ENCODE measurements at regions not wholly inside any gene's neighbourhood (a gene's known extent, or its start where the extent isn't known, plus 50 kb on each side); places are given as distances from the start of the nearest gene placed in this dataset.
"Not testable (repeated sequence)": the region's sequence is repeated elsewhere in the genome, so short reads cannot be mapped to it uniquely, and the experiment has no call there.

- H3K4me3 Mint-ChIP-seq (ENCODE audit: unreplicated experiment): no peak overlapping the region
- H3K27ac Mint-ChIP-seq (ENCODE audit: unreplicated experiment): no peak overlapping the region
- no peaks in the 10 kb centered on the region for H3K4me1 Mint-ChIP-seq (ENCODE audit: unreplicated experiment)
Measured at GRCh38 chr1:55773211-55773940, 558.2 kb upstream of the USP24 start.

GRCh38 chr1:55768327-55768952, 553.3 kb upstream of the USP24 start:
- Mint-ChIP-seq H3K27ac (ENCODE audit: unreplicated experiment) (no peak overlapping the region), H3K4me1 (ENCODE audit: unreplicated experiment) (no peaks in the 10 kb centered on the region), H3K9me3 (ENCODE audit: unreplicated experiment) (no peaks in the 10 kb centered on the region), H3K27me3 (ENCODE audit: unreplicated experiment) (peaks cover 7% of the 10 kb centered on the region), H3K4me3 (ENCODE audit: unreplicated experiment) (no peak overlapping the region), H3K36me3 (ENCODE audit: low read depth, unreplicated experiment) (no peaks in the 10 kb centered on the region)
- DNase-seq (ENCODE audit: low spot score): no peak
- no peak for TF ChIP-seq CTCF (IDR thresholded peaks at IDR 0.05; ENCODE audit: unreplicated experiment)

More at GRCh38 chr1:55773211-55773940, 558.2 kb upstream of the USP24 start:
- Mint-ChIP-seq H3K9me3 (ENCODE audit: unreplicated experiment) (peaks cover 4% of the 10 kb centered on the region), H3K36me3 (ENCODE audit: low read depth, unreplicated experiment) (no peaks in the 10 kb centered on the region), H3K27me3 (ENCODE audit: unreplicated experiment) (peaks cover 3% of the 10 kb centered on the region)
- no peak for TF ChIP-seq CTCF (IDR thresholded peaks at IDR 0.05; ENCODE audit: unreplicated experiment)
- DNase-seq (ENCODE audit: low spot score): no peak

GRCh38 chr1:55767171-55767570, 552.0 kb upstream of the USP24 start:
- no peak overlapping the region for H3K4me3 Mint-ChIP-seq (ENCODE audit: unreplicated experiment)
- no peaks in the 10 kb centered on the region for H3K36me3 Mint-ChIP-seq (ENCODE audit: low read depth, unreplicated experiment)
- H3K27ac Mint-ChIP-seq (ENCODE audit: unreplicated experiment): no peak overlapping the region
- no peak for DNase-seq (ENCODE audit: low spot score)
- H3K27me3 Mint-ChIP-seq (ENCODE audit: unreplicated experiment): peaks cover 9% of the 10 kb centered on the region
- H3K9me3 Mint-ChIP-seq (ENCODE audit: unreplicated experiment): no peaks in the 10 kb centered on the region
- TF ChIP-seq CTCF (IDR thresholded peaks at IDR 0.05; ENCODE audit: unreplicated experiment): no peak
- no peaks in the 10 kb centered on the region for H3K4me1 Mint-ChIP-seq (ENCODE audit: unreplicated experiment)

GRCh38 chr1:55765505-55765904, 550.3 kb upstream of the USP24 start:
- H3K9me3 Mint-ChIP-seq (ENCODE audit: unreplicated experiment); H3K4me1 Mint-ChIP-seq (ENCODE audit: unreplicated experiment); H3K4me3 Mint-ChIP-seq (ENCODE audit: unreplicated experiment); H3K27ac Mint-ChIP-seq (ENCODE audit: unreplicated experiment); H3K36me3 Mint-ChIP-seq (ENCODE audit: low read depth, unreplicated experiment); DNase-seq (ENCODE audit: low spot score); H3K27me3 Mint-ChIP-seq (ENCODE audit: unreplicated experiment): not testable (repeated sequence)

GRCh38 chr1:55751776-55752175, 536.6 kb upstream of the USP24 start:
- Mint-ChIP-seq H3K4me1 (ENCODE audit: unreplicated experiment) (no peaks in the 10 kb centered on the region), H3K4me3 (ENCODE audit: unreplicated experiment) (no peak overlapping the region), H3K36me3 (ENCODE audit: low read depth, unreplicated experiment) (no peaks in the 10 kb centered on the region), H3K27ac (ENCODE audit: unreplicated experiment) (no peak overlapping the region), H3K27me3 (ENCODE audit: unreplicated experiment) (peaks cover 11% of the 10 kb centered on the region), H3K9me3 (ENCODE audit: unreplicated experiment) (no peaks in the 10 kb centered on the region)
- TF ChIP-seq CTCF (IDR thresholded peaks at IDR 0.05; ENCODE audit: unreplicated experiment): no peak
- no peak for DNase-seq (ENCODE audit: low spot score)

All from endothelial cell (in vitro differentiated cells).